PC-9 (cell line): ENCODE measurements at regions not wholly inside any gene's neighbourhood (a gene's known extent, or its start where the extent isn't known, plus 50 kb on each side); places are given as distances from the start of the nearest gene placed in this dataset.

Experiments
- BruUV-seq: library from RNA; stranded (reverse); fragments of 400-500 nt; replicated peaks from 2 replicates; lab custom pipeline; 2021; lab: Mats Ljungman, UMichigan
- CTCF ChIA-PET: fragments of 300-600 bp; sonication (Branson Sonifier 250); formaldehyde crosslinking; loops from one replicate; lab custom pipeline; 2022; ENCODE audit warnings: antibody characterized with exemption; lab: Charles Lee
- POLR2A ChIA-PET: fragments of 300-600 bp; sonication (Branson Sonifier 250); formaldehyde crosslinking; loops from one replicate; lab custom pipeline; 2022; ENCODE audit warnings: antibody characterized with exemption; ENCODE audit not compliant: unreplicated experiment; lab: Charles Lee
- DNase-seq, 2 experiments: peaks; one replicate each; pipeline versions ENCODE4 v3.0.0 to v3.0.0-alpha.2; 2015 to 2022; ENCODE audit warnings: mixed read lengths in 1 of 2
- H2AFZ ChIP-seq: fragments of 200-600 bp; sonication (generic); 2 replicates; pipeline ENCODE4 v1.8.1; 2017; ENCODE audit warnings: antibody characterized with exemption
- H3F3A ChIP-seq: fragments of 200-600 bp; sonication (generic); 2 replicates; pipeline ENCODE4 v1.8.1; 2017; ENCODE audit warnings: antibody characterized with exemption, mild to moderate bottlenecking, low read depth; ENCODE audit not compliant: insufficient read depth
- H3K27ac ChIP-seq: fragments of 200-600 bp; sonication (generic); 2 replicates; pipeline ENCODE4 v1.6.1; 2016; ENCODE audit warnings: mixed run types
- H3K27me3 ChIP-seq: fragments of 200-600 bp; sonication (generic); 2 replicates; pipeline ENCODE4 v1.6.1; 2016; ENCODE audit warnings: low read depth, mixed run types; ENCODE audit not compliant: insufficient read depth
- H3K36me3 ChIP-seq: fragments of 200-600 bp; sonication (generic); 2 replicates; pipeline ENCODE4 v1.6.1; 2016; ENCODE audit warnings: low read depth, mixed run types
- H3K4me1 ChIP-seq: fragments of 200-600 bp; sonication (generic); replicated peaks from 2 replicates; pipeline ENCODE4 v1.6.1; 2016; ENCODE audit warnings: mixed run types; ENCODE audit not compliant: insufficient read depth
- H3K4me2 ChIP-seq: fragments of 200-600 bp; sonication (generic); 2 replicates; pipeline ENCODE4 v1.6.1; 2017; ENCODE audit warnings: mixed run types
- H3K4me3 ChIP-seq: fragments of 200-600 bp; sonication (generic); 2 replicates; pipeline ENCODE4 v1.6.1; 2016; ENCODE audit warnings: mixed run types
- H3K79me2 ChIP-seq: fragments of 200-600 bp; sonication (generic); 2 replicates; pipeline ENCODE4 v1.6.1; 2017; ENCODE audit warnings: low read depth, mixed run types
- H3K9me2 ChIP-seq: fragments of 200-600 bp; sonication (generic); 2 replicates; pipeline ENCODE4 v1.8.1; 2017; ENCODE audit warnings: mild to moderate bottlenecking; ENCODE audit not compliant: insufficient read depth
- H3K9me3 ChIP-seq: fragments of 200-600 bp; sonication (generic); 2 replicates; pipeline ENCODE4 v1.8.1; 2016; ENCODE audit warnings: low read depth; ENCODE audit not compliant: insufficient read depth
- H4K20me1 ChIP-seq: fragments of 200-600 bp; sonication (generic); 2 replicates; pipeline ENCODE4 v1.8.1; 2017; ENCODE audit not compliant: insufficient read depth
- CTCF ChIP-seq: fragments of 200-600 bp; sonication (generic); conservative IDR thresholded peaks from 2 replicates; pipeline ENCODE4 v1.6.1; 2017; ENCODE audit warnings: mixed run types, antibody characterized with exemption, mild to moderate bottlenecking, moderate library complexity
- EZH2 ChIP-seq: fragments of 200-600 bp; sonication (generic); IDR thresholded peaks from 2 replicates; pipeline ENCODE4 v1.8.0; 2017; ENCODE audit warnings: antibody characterized with exemption, low read depth
- intact Hi-C: fragments of 100-400 bp; cut with micrococcal nuclease; formaldehyde crosslinking; loops from one replicate; pipeline ENCODE4 v1.10.0; 2022; ENCODE audit not compliant: unreplicated experiment

DNA sequence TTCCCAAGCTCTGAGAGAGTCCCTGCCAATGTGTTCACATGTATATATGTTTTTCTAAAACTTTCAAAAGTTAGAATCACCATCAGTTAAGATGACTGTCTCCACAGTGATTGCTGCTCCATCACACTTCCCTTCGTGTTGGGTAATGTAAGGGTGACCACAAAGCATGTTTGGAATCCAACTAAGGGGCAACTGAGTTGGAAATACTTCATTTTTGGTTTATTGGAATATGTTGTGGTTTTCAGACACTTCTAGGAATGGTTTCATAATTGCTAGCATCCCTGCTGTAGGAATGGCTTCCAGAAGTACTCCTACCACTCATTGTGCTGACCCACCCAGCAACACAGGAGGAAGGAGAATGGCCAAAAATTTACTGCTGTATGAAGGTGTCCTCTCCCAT, 212.5 kb upstream of the GULP1 start:
- H3K4me3 ChIP-seq = no peak overlapping the region
- H3K27me3 ChIP-seq = no peaks in the 10 kb centered on the region
- intact Hi-C loops = no loop called here
- no peaks in the 10 kb centered on the region for H3K9me3 ChIP-seq
- H3F3A ChIP-seq = no peaks in the 10 kb centered on the region
- BruUV-seq = no TSS peak
- no peaks in the 10 kb centered on the region for H3K9me2 ChIP-seq
- H3K27ac ChIP-seq = no peak overlapping the region
- DNase-seq = no peak
- H3K79me2 ChIP-seq = no peaks in the 10 kb centered on the region
- no peak overlapping the region for H2AFZ ChIP-seq
- no peak overlapping the region for H3K4me2 ChIP-seq
- no peaks in the 10 kb centered on the region for H3K4me1 ChIP-seq
- no peaks in the 10 kb centered on the region for H3K36me3 ChIP-seq
- H4K20me1 ChIP-seq = no peaks in the 10 kb centered on the region
- ChIA-PET POLR2A (no interaction called here), CTCF (no interaction called here)
- TF ChIP-seq CTCF = no peak
- no peak for TF ChIP-seq EZH2

GRCh38 chr2:188085421-188085820, 206.3 kb upstream of the GULP1 start:
- no peak for DNase-seq
- no TSS peak for BruUV-seq
- H3K4me2 ChIP-seq = no peak overlapping the region
- no peaks in the 10 kb centered on the region for H3K79me2 ChIP-seq
- ChIA-PET CTCF (no interaction called here), POLR2A (no interaction called here)
- no peak overlapping the region for H2AFZ ChIP-seq
- no peaks in the 10 kb centered on the region for H3K27me3 ChIP-seq
- H3K4me3 ChIP-seq = no peak overlapping the region
- H3F3A ChIP-seq = no peaks in the 10 kb centered on the region
- no peak for TF ChIP-seq CTCF
- no peak for TF ChIP-seq EZH2
- no peaks in the 10 kb centered on the region for H3K9me3 ChIP-seq
- no peak overlapping the region for H3K27ac ChIP-seq
- no peaks in the 10 kb centered on the region for H4K20me1 ChIP-seq
- H3K9me2 ChIP-seq = no peaks in the 10 kb centered on the region
- intact Hi-C loops = no loop called here
- no peaks in the 10 kb centered on the region for H3K36me3 ChIP-seq
- H3K4me1 ChIP-seq = no peaks in the 10 kb centered on the region

GRCh38 chr2:188089901-188090300, 201.8 kb upstream of the GULP1 start:
- POLR2A ChIA-PET = no interaction called here
- Histone ChIP-seq H3K4me1 (no peaks in the 10 kb centered on the region), H3K4me3 (no peak overlapping the region), H3K27ac (no peak overlapping the region), H3K36me3 (no peaks in the 10 kb centered on the region), H2AFZ (no peak overlapping the region), H3F3A (no peaks in the 10 kb centered on the region), H3K79me2 (no peaks in the 10 kb centered on the region), H3K9me2 (no peaks in the 10 kb centered on the region), H3K9me3 (no peaks in the 10 kb centered on the region), H3K27me3 (no peaks in the 10 kb centered on the region), H3K4me2 (no peak overlapping the region), H4K20me1 (no peaks in the 10 kb centered on the region)
- no peak for DNase-seq
- BruUV-seq = no TSS peak
- intact Hi-C loops = no loop called here
- no peak for TF ChIP-seq EZH2
- no peak for TF ChIP-seq CTCF
- CTCF ChIA-PET = no interaction called here
